K562 (cell line): ENCODE measurements at regions not wholly inside any gene's neighbourhood (a gene's known extent, or its start where the extent isn't known, plus 50 kb on each side); places are given as distances from the start of the nearest gene placed in this dataset.
"Not testable (repeated sequence)": the region's sequence is repeated elsewhere in the genome, so short reads cannot be mapped to it uniquely, and the experiment has no call there.

ENCODE experiments used
- ATF2 ChIP-seq: sonication (generic); formaldehyde crosslinking; IDR thresholded peaks from 2 replicates; pipeline ENCODE4 v1.8.1; 2022; ENCODE audit warnings: missing genetic modification reagents
- CREB1 ChIP-seq, 2 experiments: sonication (generic) in 1 of 2; formaldehyde crosslinking in 1 of 2; IDR thresholded peaks; 2 replicates each; pipeline versions ENCODE4 v1.6.1 to v1.8.0; 2012 to 2022; ENCODE audit warnings: inconsistent platforms in 1 of 2, mild to moderate bottlenecking in 1 of 2, missing genetic modification reagents in 1 of 2, moderate library complexity in 1 of 2
- CTCF ChIP-seq, 3 experiments: IDR thresholded peaks in 2 of 3; conservative IDR thresholded peaks in 1 of 3; 2 replicates each; pipeline ENCODE4 v1.5.1; 2011 to 2012; ENCODE audit warnings: low read length in 3 of 3, mild to moderate bottlenecking in 3 of 3, control low read depth in 2 of 3, improper control_type of control experiment in 1 of 3, inconsistent platforms in 1 of 3, low read depth in 1 of 3, mixed read lengths in 1 of 3, moderate library complexity in 1 of 3; ENCODE audit not compliant: insufficient read depth in 2 of 3
- GTF2F1 ChIP-seq: IDR thresholded peaks from 2 replicates; pipeline ENCODE4 v1.6.1; 2011; ENCODE audit warnings: low read depth, low read length, improper control_type of control experiment
- JUND ChIP-seq, 2 experiments: IDR thresholded peaks; 2 replicates in 1 of 2; 3 replicates in 1 of 2; pipeline ENCODE4 v1.6.1; 2011; ENCODE audit warnings: borderline replicate concordance in 2 of 2, low read depth in 2 of 2, low read length in 2 of 2, improper control_type of control experiment in 1 of 2, missing biosample characterization in 1 of 2, missing genetic modification characterization in 1 of 2, missing genetic modification reagents in 1 of 2
- KAT8 ChIP-seq: fragments of 450-650 bp; IDR thresholded peaks from 2 replicates; pipeline ENCODE4 v1.6.1; 2016; ENCODE audit warnings: low read depth, mild to moderate bottlenecking
- POLR2A ChIP-seq: fragments of 450-650 bp; conservative IDR thresholded peaks from 2 replicates; pipeline ENCODE4 v1.6.1; 2016
- POLR2AphosphoS5 ChIP-seq: IDR thresholded peaks from 2 replicates; pipeline ENCODE4 v1.6.1; 2011; ENCODE audit warnings: mild to moderate bottlenecking, low read depth, low read length, moderate library complexity; ENCODE audit not compliant: control insufficient read depth, insufficient read depth
- SIN3B ChIP-seq: fragments of 450-650 bp; IDR thresholded peaks from 2 replicates; pipeline ENCODE4 v1.6.1; 2017; ENCODE audit warnings: low read depth, mild to moderate bottlenecking, moderate library complexity
- TCF7 ChIP-seq: sonication (generic); IDR thresholded peaks from 2 replicates; pipeline ENCODE4 v1.6.1; 2016; ENCODE audit warnings: antibody characterized with exemption, borderline replicate concordance
- TGIF2 ChIP-seq: sonication (generic); formaldehyde crosslinking; IDR thresholded peaks from 2 replicates; pipeline ENCODE4 v1.8.1; 2022; ENCODE audit warnings: mild to moderate bottlenecking, missing genetic modification reagents, moderate library complexity
- TSHZ1 ChIP-seq: fragments of 250-450 bp; sonication (Bioruptor Pico); IDR thresholded peaks from 2 replicates; pipeline ENCODE4 v1.4.0; 2020; ENCODE audit warnings: mild to moderate bottlenecking, moderate library complexity

GRCh38 chr2:58751676-58752075 is 510.6 kb upstream of the FANCL start:
- not testable (repeated sequence) for TF ChIP-seq GTF2F1; CREB1 (IDR thresholded peaks at IDR 0.05); CREB1 (CRISPR knock-in tag; IDR thresholded peaks at IDR 0.05); POLR2AphosphoS5; ATF2 (CRISPR knock-in tag); TCF7; SIN3B; POLR2A; TSHZ1 (CRISPR knock-in tag); CTCF (IDR thresholded peaks at IDR 0.05 in 2 of 3, conservative IDR thresholded peaks at IDR 0.05 in 1 of 3; ENCODE audit: insufficient read depth in 2 of 3, low read depth in 1 of 3, low read length in 3 of 3); JUND (IDR thresholded peaks at IDR 0.05; ENCODE audit: borderline replicate concordance, low read depth, low read length); JUND (tag; IDR thresholded peaks at IDR 0.05; ENCODE audit: borderline replicate concordance, low read depth, low read length); KAT8; TGIF2 (CRISPR knock-in tag)
